A549 (cell line): ENCODE measurements at regions not wholly inside any gene's neighbourhood (a gene's known extent, or its start where the extent isn't known, plus 50 kb on each side); places are given as distances from the start of the nearest gene placed in this dataset.

Source experiments
- ATAC-seq, 2 experiments: fragments of 200-7000 bp in 1 of 2; fragments of >200 bp in 1 of 2; cut with Nextera tagmentation in 1 of 2; cut with Tn5 transposase in 1 of 2; 3 replicates each; pipeline versions ENCODE4 v1.8.0 to v1.9.1; 2018 to 2020; ENCODE audit warnings: mild to moderate bottlenecking in 1 of 2, moderate library complexity in 1 of 2
- CTCF ChIA-PET: fragments of 300-600 bp; sonication (Branson Sonifier 250); formaldehyde crosslinking; extraction: SDS; loops from one replicate; lab custom pipeline; 2021; ENCODE audit warnings: antibody characterized with exemption, inconsistent platforms; lab: Yijun Ruan, JAX
- POLR2A ChIA-PET: fragments of 350-600 bp; formaldehyde crosslinking; extraction: SDS; loops from one replicate; lab custom pipeline; 2021; ENCODE audit warnings: antibody characterized with exemption, inconsistent platforms; lab: Yijun Ruan, JAX
- DNase-seq, 2 experiments: peaks; one replicate each; pipeline versions ENCODE4 v3.0.0 to v3.0.0-alpha.2; 2011 to 2016; ENCODE audit warnings: low read depth in 1 of 2, low spot score in 1 of 2
- FAIRE-seq: peaks from 2 replicates; lab custom pipeline; 2011; peaks lifted over from hg19 to GRCh38; lab: Jason Lieb, UNC
- H3K27ac ChIP-seq, 2 experiments: fragments of >200 bp; sonication (Bioruptor Twin); formaldehyde crosslinking; 3 replicates each; pipeline ENCODE4 v1.5.1; 2016 to 2017
- H3K4me1 ChIP-seq: fragments of >200 bp; sonication (Bioruptor Twin); formaldehyde crosslinking; 3 replicates; pipeline ENCODE4 v1.6.1; 2016
- H3K4me2 ChIP-seq: fragments of >200 bp; sonication (Bioruptor Twin); formaldehyde crosslinking; 3 replicates; pipeline ENCODE4 v1.6.1; 2016
- H3K4me3 ChIP-seq: fragments of >200 bp; sonication (Bioruptor Twin); formaldehyde crosslinking; 3 replicates; pipeline ENCODE4 v1.5.1; 2016
- H3K9me3 ChIP-seq: fragments of >200 bp; sonication (Bioruptor Twin); formaldehyde crosslinking; 3 replicates; pipeline ENCODE4 v1.6.1; 2016
- CBX8 ChIP-seq: fragments of 200-600 bp; sonication (generic); IDR thresholded peaks from 2 replicates; pipeline ENCODE4 v1.6.1; 2016
- CEBPB ChIP-seq, 2 experiments: fragments of >200 bp in 1 of 2; sonication (Bioruptor Twin) in 1 of 2; formaldehyde crosslinking in 1 of 2; IDR thresholded peaks; 2 replicates each; pipeline ENCODE4 v1.6.1; 2012 to 2016
- EHF ChIP-seq: fragments of 250-450 bp; sonication (Bioruptor Pico); IDR thresholded peaks from 2 replicates; pipeline ENCODE4 v1.5.0; 2020; ENCODE audit warnings: mild to moderate bottlenecking
- EHMT2 ChIP-seq: fragments of 200-600 bp; sonication (generic); IDR thresholded peaks from 2 replicates; pipeline ENCODE4 v1.6.1; 2016; ENCODE audit warnings: antibody characterized with exemption, low read depth, mild to moderate bottlenecking, moderate library complexity
- EP300 ChIP-seq, 2 experiments: fragments of >200 bp; sonication (Bioruptor Twin); formaldehyde crosslinking; IDR thresholded peaks; 2 replicates in 1 of 2; 3 replicates in 1 of 2; pipeline ENCODE4 v1.6.1; 2016 to 2017
- FOXS1 ChIP-seq: fragments of 250-450 bp; sonication (Bioruptor Pico); IDR thresholded peaks from 2 replicates; pipeline ENCODE4 v1.5.0; 2020; ENCODE audit warnings: mild to moderate bottlenecking, moderate library complexity
- GATA3 ChIP-seq: IDR thresholded peaks from 2 replicates; pipeline ENCODE4 v1.6.1; 2012; ENCODE audit warnings: borderline replicate concordance
- JUN ChIP-seq, 2 experiments: fragments of >200 bp; sonication (Bioruptor Twin); formaldehyde crosslinking; IDR thresholded peaks; 2 replicates in 1 of 2; 3 replicates in 1 of 2; pipeline ENCODE4 v1.6.1; 2016 to 2017
- JUNB ChIP-seq: fragments of >200 bp; sonication (Bioruptor Twin); formaldehyde crosslinking; IDR thresholded peaks from 2 replicates; pipeline ENCODE4 v1.6.1; 2016
- KDM1A ChIP-seq: fragments of 200-600 bp; sonication (generic); IDR thresholded peaks from 2 replicates; pipeline ENCODE4 v1.6.1; 2016; ENCODE audit warnings: low read depth, mild to moderate bottlenecking
- MAFK ChIP-seq: fragments of 450-650 bp; IDR thresholded peaks from 2 replicates; pipeline ENCODE4 v1.6.1; 2014; ENCODE audit not compliant: partially characterized antibody
- MAZ ChIP-seq: fragments of 150-350 bp; IDR thresholded peaks from 2 replicates; pipeline ENCODE4 v1.6.1; 2014; ENCODE audit warnings: antibody characterized with exemption, low read depth, low read length, borderline replicate concordance
- MYC ChIP-seq: IDR thresholded peaks from 2 replicates; pipeline ENCODE4 v1.6.1; 2012; ENCODE audit warnings: mild to moderate bottlenecking, inconsistent platforms, low read length, improper control_type of control experiment, borderline replicate concordance
- NFE2L2 ChIP-seq: fragments of 150-350 bp; conservative IDR thresholded peaks from 2 replicates; pipeline ENCODE4 v1.6.1; 2014; ENCODE audit warnings: low read length
- NPAS2 ChIP-seq: fragments of 250-450 bp; sonication (Bioruptor Pico); IDR thresholded peaks from 2 replicates; pipeline ENCODE4 v1.8.0; 2022; ENCODE audit warnings: mild to moderate bottlenecking, moderate library complexity, borderline replicate concordance
- POLR2A ChIP-seq: IDR thresholded peaks from 2 replicates; pipeline ENCODE4 v1.6.1; 2012; ENCODE audit warnings: mild to moderate bottlenecking, low read length
- POLR2AphosphoS2 ChIP-seq: conservative IDR thresholded peaks from 2 replicates; pipeline ENCODE4 v1.6.1; 2012; ENCODE audit warnings: low read length, improper control_type of control experiment, inconsistent platforms
- RAD21 ChIP-seq, 2 experiments: fragments of >200 bp in 1 of 2; sonication (Bioruptor Twin) in 1 of 2; formaldehyde crosslinking in 1 of 2; IDR thresholded peaks in 1 of 2; conservative IDR thresholded peaks in 1 of 2; 2 replicates in 1 of 2; 3 replicates in 1 of 2; pipeline ENCODE4 v1.6.1; 2012 to 2018; ENCODE audit warnings: inconsistent platforms in 1 of 2
- RCOR1 ChIP-seq: fragments of 150-350 bp; IDR thresholded peaks from 2 replicates; pipeline ENCODE4 v1.6.1; 2014; ENCODE audit warnings: antibody characterized with exemption, low read length, low read depth
- RFX5 ChIP-seq: fragments of 450-650 bp; IDR thresholded peaks from 2 replicates; pipeline ENCODE4 v1.7.1; 2014; ENCODE audit warnings: antibody characterized with exemption, mild to moderate bottlenecking, moderate library complexity
- RNF2 ChIP-seq: fragments of 200-600 bp; sonication (generic); IDR thresholded peaks from 2 replicates; pipeline ENCODE4 v1.6.1; 2016; ENCODE audit warnings: low read depth, mild to moderate bottlenecking, antibody characterized with exemption, moderate library complexity, borderline replicate concordance
- SMC3 ChIP-seq: fragments of >200 bp; sonication (Bioruptor Twin); formaldehyde crosslinking; IDR thresholded peaks from 3 replicates; pipeline ENCODE4 v1.6.1; 2018; ENCODE audit warnings: inconsistent platforms
- TP53 ChIP-seq: fragments of 250-450 bp; sonication (Bioruptor Pico); IDR thresholded peaks from 2 replicates; pipeline ENCODE4 v1.5.0; 2021; ENCODE audit warnings: mild to moderate bottlenecking, moderate library complexity
- ZC3H11A ChIP-seq: fragments of 450-650 bp; IDR thresholded peaks from 2 replicates; pipeline ENCODE4 v1.6.1; 2014; ENCODE audit warnings: antibody characterized with exemption, mild to moderate bottlenecking
- ZSCAN20 ChIP-seq: fragments of 250-450 bp; sonication (Bioruptor Pico); IDR thresholded peaks from 2 replicates; pipeline ENCODE4 v1.8.0; 2022; ENCODE audit warnings: mild to moderate bottlenecking, moderate library complexity
- WGBS: methylation state at CpG from one replicate; pipeline ENCODE4 v1.1.6; 2017; ENCODE audit errors: missing lambda C conversion rate; 5-methylcytosine and 5-hydroxymethylcytosine counted together
- TF ChIP-seq, protein P1 (sequence below): fragments of >200 bp; sonication (Bioruptor Twin); formaldehyde crosslinking; IDR thresholded peaks from 3 replicates; pipeline ENCODE4 v1.5.1; 2016
- TF ChIP-seq, protein P2 (sequence below): fragments of 250-450 bp; sonication (Bioruptor Pico); IDR thresholded peaks from 2 replicates; pipeline ENCODE4 v1.5.0; 2021; ENCODE audit warnings: mild to moderate bottlenecking, moderate library complexity, borderline replicate concordance
- TF ChIP-seq, protein P3 (sequence below): IDR thresholded peaks from 2 replicates; pipeline ENCODE4 v1.6.1; 2012
- TF ChIP-seq, protein P4 (sequence below): fragments of 250-450 bp; sonication (Bioruptor Pico); IDR thresholded peaks from 2 replicates; pipeline ENCODE4 v1.5.0; 2020; ENCODE audit warnings: low read depth, mild to moderate bottlenecking, moderate library complexity
- TF ChIP-seq, protein P5 (sequence below): fragments of >200 bp; sonication (Bioruptor Twin); formaldehyde crosslinking; IDR thresholded peaks from 3 replicates; pipeline ENCODE4 v1.6.1; 2016

DNA sequence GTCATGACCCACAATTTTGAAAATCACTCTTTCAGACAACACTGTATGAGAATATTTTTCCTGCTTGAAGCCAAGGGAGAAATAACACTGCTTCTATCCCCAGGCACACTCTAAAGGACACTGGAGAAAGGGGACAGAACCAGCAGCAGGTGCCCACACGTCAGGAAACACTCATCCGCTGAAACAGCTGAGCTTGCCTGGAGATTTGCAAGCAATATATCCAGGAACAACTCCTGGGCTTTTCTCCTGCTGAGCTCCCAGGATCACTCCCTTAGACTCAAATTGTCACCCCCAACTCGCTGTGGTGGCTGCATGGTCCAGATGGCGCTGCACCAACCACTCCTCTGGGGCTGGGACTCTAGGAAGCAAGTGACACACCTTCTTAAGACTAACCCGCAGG, 186.7 kb downstream of the ARL4C start (continued):
- TF ChIP-seq, protein P1, sequence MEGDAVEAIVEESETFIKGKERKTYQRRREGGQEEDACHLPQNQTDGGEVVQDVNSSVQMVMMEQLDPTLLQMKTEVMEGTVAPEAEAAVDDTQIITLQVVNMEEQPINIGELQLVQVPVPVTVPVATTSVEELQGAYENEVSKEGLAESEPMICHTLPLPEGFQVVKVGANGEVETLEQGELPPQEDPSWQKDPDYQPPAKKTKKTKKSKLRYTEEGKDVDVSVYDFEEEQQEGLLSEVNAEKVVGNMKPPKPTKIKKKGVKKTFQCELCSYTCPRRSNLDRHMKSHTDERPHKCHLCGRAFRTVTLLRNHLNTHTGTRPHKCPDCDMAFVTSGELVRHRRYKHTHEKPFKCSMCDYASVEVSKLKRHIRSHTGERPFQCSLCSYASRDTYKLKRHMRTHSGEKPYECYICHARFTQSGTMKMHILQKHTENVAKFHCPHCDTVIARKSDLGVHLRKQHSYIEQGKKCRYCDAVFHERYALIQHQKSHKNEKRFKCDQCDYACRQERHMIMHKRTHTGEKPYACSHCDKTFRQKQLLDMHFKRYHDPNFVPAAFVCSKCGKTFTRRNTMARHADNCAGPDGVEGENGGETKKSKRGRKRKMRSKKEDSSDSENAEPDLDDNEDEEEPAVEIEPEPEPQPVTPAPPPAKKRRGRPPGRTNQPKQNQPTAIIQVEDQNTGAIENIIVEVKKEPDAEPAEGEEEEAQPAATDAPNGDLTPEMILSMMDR = no peak
- TF ChIP-seq GATA3 = no peak
- no peak for TF ChIP-seq CBX8
- no peak for TF ChIP-seq EHMT2
- TF ChIP-seq, all 56 proteins: peak for 0

DNA sequence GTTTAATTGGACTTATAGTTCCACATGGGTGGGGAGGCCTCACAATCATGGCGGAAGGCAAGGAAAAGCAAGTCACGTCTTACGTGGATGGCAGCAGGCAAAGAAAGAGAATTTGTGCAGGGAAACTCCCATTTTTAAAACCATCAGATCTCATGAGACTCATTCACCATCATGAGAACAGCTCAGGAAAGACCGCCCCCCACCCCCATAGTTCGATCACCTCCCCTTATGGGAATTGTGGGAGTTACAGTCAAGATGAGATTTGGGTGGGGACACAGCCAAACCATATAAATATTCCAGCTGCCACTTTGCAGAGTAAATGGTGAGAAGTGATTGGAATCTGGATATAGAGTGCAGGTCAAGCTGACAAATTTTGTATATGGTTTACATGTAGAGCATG, 187.4 kb downstream of the ARL4C start:
- Histone ChIP-seq H3K27ac (peak overlapping the region; percentile 88 to 94), H3K9me3 (peaks cover 11% of the 10 kb centered on the region; the same call in 2 of the 3 replicates), H3K4me3 (no peak overlapping the region), H3K4me2 (peak overlapping the region; percentile 71), H3K4me1 (peaks cover 51% of the 10 kb centered on the region)
- FAIRE-seq = no peak
- WGBS = 90% methylated on average over 5 of the region's 5 CpGs
- ATAC-seq = no peak
- POLR2A ChIA-PET = interaction anchor here (0.9 to 2.9 kb wide), 5 partner anchors 51 to 187 kb away, joined by 3 to 21 read pairs (median 9); partner anchors contain the start of gene ARL4C
- CTCF ChIA-PET = interaction anchor here (1.1 to 3.4 kb wide), 7 partner anchors 11 to 334 kb away, joined by 4 to 22 read pairs (median 6); no protein-coding TSS in a partner anchor
- no peak for DNase-seq
- TF ChIP-seq EP300 (IDR thresholded peaks at IDR 0.05) = no peak
- 0 out of 2 replicates have a peak, but pooled peaks have one; percentile 38 for TF ChIP-seq ZSCAN20 (CRISPR knock-in tag)

DNA sequence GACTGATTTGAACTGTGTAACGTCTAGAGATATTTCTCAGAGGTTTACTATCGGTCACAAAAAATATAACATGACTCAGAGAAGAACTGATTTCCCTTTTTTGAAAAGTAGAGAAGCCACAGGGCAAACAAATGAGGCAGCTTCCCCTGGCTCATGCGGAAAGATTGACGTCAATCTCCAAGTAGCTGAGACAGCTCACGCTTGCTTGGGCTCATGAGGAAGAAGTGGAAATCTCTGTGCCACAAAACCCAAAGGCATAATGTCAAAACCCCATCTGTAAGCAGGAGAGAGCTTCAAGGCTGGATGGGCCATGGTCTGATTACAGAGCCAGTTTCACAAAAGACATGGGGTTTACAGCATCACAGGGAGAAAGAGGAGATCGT, 188.1 kb downstream of the ARL4C start:
- Histone ChIP-seq H3K27ac (peak overlapping the region; percentile 88 to 94), H3K4me1 (peaks cover 58% of the 10 kb centered on the region), H3K4me3 (no peak overlapping the region), H3K4me2 (peak overlapping the region; percentile 71), H3K9me3 (peaks cover 11% of the 10 kb centered on the region; the same call in 2 of the 3 replicates)
- DNase-seq = peak; percentile 58 to 96
- ChIA-PET CTCF (interaction anchor here (1.1 to 3.4 kb wide), 9 partner anchors 17 to 445 kb away, joined by 3 to 22 read pairs (median 6); no protein-coding TSS in a partner anchor), POLR2A (interaction anchor here (0.9 to 2.9 kb wide), 5 partner anchors 51 to 188 kb away, joined by 3 to 21 read pairs (median 9); partner anchors contain the start of gene ARL4C)
- WGBS = 5% methylated on average over 6 of the region's 6 CpGs
- peak; percentile 93 for FAIRE-seq
- peak; percentile 84 to 87 for ATAC-seq
- TF ChIP-seq POLR2AphosphoS2 (no peak), NFE2L2 (no peak), EHF (no peak), NPAS2 (CRISPR knock-in tag) (no peak), ZC3H11A (no peak), JUN (IDR thresholded peaks at IDR 0.05) (peak; percentile 82 to 91; a peak in 4 of 5 replicates), RAD21 (conservative IDR thresholded peaks at IDR 0.05 in 1 of 2, IDR thresholded peaks at IDR 0.05 in 1 of 2) (peak; percentile 51 to 65), RNF2 (no peak), FOXS1 (CRISPR knock-in tag) (no peak), MAZ (no peak), RFX5 (0 out of 2 replicates have a peak, but pooled peaks have one; percentile 19), POLR2A (no peak), MYC (no peak), TP53 (no peak), RCOR1 (no peak), JUNB (peak; percentile 93), SMC3 (peak; percentile 61), KDM1A (no peak), MAFK (peak; percentile 33), CEBPB (IDR thresholded peaks at IDR 0.05) (peak in 1 of 2 experiments; percentile 66; a peak in 2 of 4 replicates)
- TF ChIP-seq, protein P2, sequence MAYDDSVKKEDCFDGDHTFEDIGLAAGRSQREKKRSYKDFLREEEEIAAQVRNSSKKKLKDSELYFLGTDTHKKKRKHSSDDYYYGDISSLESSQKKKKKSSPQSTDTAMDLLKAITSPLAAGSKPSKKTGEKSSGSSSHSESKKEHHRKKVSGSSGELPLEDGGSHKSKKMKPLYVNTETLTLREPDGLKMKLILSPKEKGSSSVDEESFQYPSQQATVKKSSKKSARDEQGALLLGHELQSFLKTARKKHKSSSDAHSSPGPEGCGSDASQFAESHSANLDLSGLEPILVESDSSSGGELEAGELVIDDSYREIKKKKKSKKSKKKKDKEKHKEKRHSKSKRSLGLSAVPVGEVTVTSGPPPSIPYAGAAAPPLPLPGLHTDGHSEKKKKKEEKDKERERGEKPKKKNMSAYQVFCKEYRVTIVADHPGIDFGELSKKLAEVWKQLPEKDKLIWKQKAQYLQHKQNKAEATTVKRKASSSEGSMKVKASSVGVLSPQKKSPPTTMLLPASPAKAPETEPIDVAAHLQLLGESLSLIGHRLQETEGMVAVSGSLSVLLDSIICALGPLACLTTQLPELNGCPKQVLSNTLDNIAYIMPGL (CRISPR knock-in tag) = no peak
- TF ChIP-seq, protein P3, sequence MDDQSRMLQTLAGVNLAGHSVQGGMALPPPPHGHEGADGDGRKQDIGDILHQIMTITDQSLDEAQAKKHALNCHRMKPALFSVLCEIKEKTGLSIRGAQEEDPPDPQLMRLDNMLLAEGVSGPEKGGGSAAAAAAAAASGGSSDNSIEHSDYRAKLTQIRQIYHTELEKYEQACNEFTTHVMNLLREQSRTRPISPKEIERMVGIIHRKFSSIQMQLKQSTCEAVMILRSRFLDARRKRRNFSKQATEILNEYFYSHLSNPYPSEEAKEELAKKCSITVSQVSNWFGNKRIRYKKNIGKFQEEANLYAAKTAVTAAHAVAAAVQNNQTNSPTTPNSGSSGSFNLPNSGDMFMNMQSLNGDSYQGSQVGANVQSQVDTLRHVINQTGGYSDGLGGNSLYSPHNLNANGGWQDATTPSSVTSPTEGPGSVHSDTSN = peak; percentile 65; the same call in 1 of the 2 replicates
- TF ChIP-seq, protein P4, sequence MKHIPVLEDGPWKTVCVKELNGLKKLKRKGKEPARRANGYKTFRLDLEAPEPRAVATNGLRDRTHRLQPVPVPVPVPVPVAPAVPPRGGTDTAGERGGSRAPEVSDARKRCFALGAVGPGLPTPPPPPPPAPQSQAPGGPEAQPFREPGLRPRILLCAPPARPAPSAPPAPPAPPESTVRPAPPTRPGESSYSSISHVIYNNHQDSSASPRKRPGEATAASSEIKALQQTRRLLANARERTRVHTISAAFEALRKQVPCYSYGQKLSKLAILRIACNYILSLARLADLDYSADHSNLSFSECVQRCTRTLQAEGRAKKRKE (CRISPR knock-in tag) = peak; percentile 54; the same call in 1 of the 2 replicates
- TF ChIP-seq, protein P5, sequence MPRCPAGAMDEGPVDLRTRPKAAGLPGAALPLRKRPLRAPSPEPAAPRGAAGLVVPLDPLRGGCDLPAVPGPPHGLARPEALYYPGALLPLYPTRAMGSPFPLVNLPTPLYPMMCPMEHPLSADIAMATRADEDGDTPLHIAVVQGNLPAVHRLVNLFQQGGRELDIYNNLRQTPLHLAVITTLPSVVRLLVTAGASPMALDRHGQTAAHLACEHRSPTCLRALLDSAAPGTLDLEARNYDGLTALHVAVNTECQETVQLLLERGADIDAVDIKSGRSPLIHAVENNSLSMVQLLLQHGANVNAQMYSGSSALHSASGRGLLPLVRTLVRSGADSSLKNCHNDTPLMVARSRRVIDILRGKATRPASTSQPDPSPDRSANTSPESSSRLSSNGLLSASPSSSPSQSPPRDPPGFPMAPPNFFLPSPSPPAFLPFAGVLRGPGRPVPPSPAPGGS = peak; percentile 70; the same call in 1 of the 3 replicates
